ENCODE measurements at regions not wholly inside any gene's neighbourhood (a gene's known extent, or its start where the extent isn't known, plus 50 kb on each side); places are given as distances from the start of the nearest gene placed in this dataset.

- Histone ChIP-seq H3K36me3 (ENCODE audit: insufficient read depth, low read length) (no peaks in the 10 kb centered on the region), H3K27me3 (ENCODE audit: control insufficient read depth in 1 of 2, insufficient read depth in 2 of 2, low read length in 2 of 2) (no peaks in the 10 kb centered on the region), H3K4me3 (ENCODE audit: low read length) (no peak overlapping the region), H3K9me3 (ENCODE audit: control insufficient read depth in 1 of 2, insufficient read depth in 1 of 2, low read length in 2 of 2) (no peaks in the 10 kb centered on the region), H3K27ac (ENCODE audit: low read depth in 1 of 2, low read length in 2 of 2) (no peak overlapping the region), H3K4me1 (ENCODE audit: insufficient read depth, low read length) (no peaks in the 10 kb centered on the region)
- TF ChIP-seq, protein P1, sequence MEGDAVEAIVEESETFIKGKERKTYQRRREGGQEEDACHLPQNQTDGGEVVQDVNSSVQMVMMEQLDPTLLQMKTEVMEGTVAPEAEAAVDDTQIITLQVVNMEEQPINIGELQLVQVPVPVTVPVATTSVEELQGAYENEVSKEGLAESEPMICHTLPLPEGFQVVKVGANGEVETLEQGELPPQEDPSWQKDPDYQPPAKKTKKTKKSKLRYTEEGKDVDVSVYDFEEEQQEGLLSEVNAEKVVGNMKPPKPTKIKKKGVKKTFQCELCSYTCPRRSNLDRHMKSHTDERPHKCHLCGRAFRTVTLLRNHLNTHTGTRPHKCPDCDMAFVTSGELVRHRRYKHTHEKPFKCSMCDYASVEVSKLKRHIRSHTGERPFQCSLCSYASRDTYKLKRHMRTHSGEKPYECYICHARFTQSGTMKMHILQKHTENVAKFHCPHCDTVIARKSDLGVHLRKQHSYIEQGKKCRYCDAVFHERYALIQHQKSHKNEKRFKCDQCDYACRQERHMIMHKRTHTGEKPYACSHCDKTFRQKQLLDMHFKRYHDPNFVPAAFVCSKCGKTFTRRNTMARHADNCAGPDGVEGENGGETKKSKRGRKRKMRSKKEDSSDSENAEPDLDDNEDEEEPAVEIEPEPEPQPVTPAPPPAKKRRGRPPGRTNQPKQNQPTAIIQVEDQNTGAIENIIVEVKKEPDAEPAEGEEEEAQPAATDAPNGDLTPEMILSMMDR (IDR thresholded peaks at IDR 0.05), result no peak
- Mint-ChIP-seq H3K4me3 (no peak overlapping the region), H3K4me1 (ENCODE audit: low read depth) (no peaks in the 10 kb centered on the region), H3K9me3 (peaks cover 2% of the 10 kb centered on the region), H3K27me3 (no peaks in the 10 kb centered on the region), H3K27ac (no peak overlapping the region), H3K36me3 (ENCODE audit: low read depth) (no peaks in the 10 kb centered on the region)
- ATAC-seq (ENCODE audit: poor library complexity) (no peak), DNase-seq (no peak)
- CTCF ChIA-PET, result no interaction called here
- intact Hi-C loops (cut with DNase I, micrococcal nuclease), result no loop called here
- POLR2A ChIA-PET, result no interaction called here
Observed at GRCh38 chr4:92198711-92199110, 105.1 kb upstream of the GRID2 start.

GRCh38 chr4:92199135-92199534 lies 104.6 kb upstream of the GRID2 start:
- H3K4me1 Mint-ChIP-seq (ENCODE audit: low read depth), result no peaks in the 10 kb centered on the region
- H3K9me3 Mint-ChIP-seq, result peaks cover 2% of the 10 kb centered on the region
- no peaks in the 10 kb centered on the region for H3K4me1 ChIP-seq (ENCODE audit: insufficient read depth, low read length)
- ChIA-PET POLR2A (no interaction called here), CTCF (no interaction called here)
- no peaks in the 10 kb centered on the region for H3K27me3 ChIP-seq (ENCODE audit: control insufficient read depth in 1 of 2, insufficient read depth in 2 of 2, low read length in 2 of 2)
- H3K27ac ChIP-seq (ENCODE audit: low read depth in 1 of 2, low read length in 2 of 2), result no peak overlapping the region
- no peaks in the 10 kb centered on the region for H3K9me3 ChIP-seq (ENCODE audit: control insufficient read depth in 1 of 2, insufficient read depth in 1 of 2, low read length in 2 of 2)
- H3K27ac Mint-ChIP-seq, result no peak overlapping the region
- TF ChIP-seq, protein P1 (IDR thresholded peaks at IDR 0.05), result no peak
- no peaks in the 10 kb centered on the region for H3K36me3 Mint-ChIP-seq (ENCODE audit: low read depth)
- intact Hi-C loops (cut with DNase I, micrococcal nuclease), result no loop called here
- no peak overlapping the region for H3K4me3 Mint-ChIP-seq
- no peak for ATAC-seq (ENCODE audit: poor library complexity)
- DNase-seq, result no peak
- H3K36me3 ChIP-seq (ENCODE audit: insufficient read depth, low read length), result no peaks in the 10 kb centered on the region
- H3K4me3 ChIP-seq (ENCODE audit: low read length), result no peak overlapping the region
- H3K27me3 Mint-ChIP-seq, result no peaks in the 10 kb centered on the region

GRCh38 chr4:92210906-92211305 lies 92.9 kb upstream of the GRID2 start:
- no peak for ATAC-seq (ENCODE audit: poor library complexity)
- H3K4me1 Mint-ChIP-seq (ENCODE audit: low read depth), result no peaks in the 10 kb centered on the region
- H3K4me3 ChIP-seq (ENCODE audit: low read length), result no peak overlapping the region

More at GRCh38 chr4:92210906-92211305, 92.9 kb upstream of the GRID2 start:
- H3K27me3 ChIP-seq (ENCODE audit: control insufficient read depth in 1 of 2, insufficient read depth in 2 of 2, low read length in 2 of 2), result no peaks in the 10 kb centered on the region
- no peaks in the 10 kb centered on the region for H3K27me3 Mint-ChIP-seq
- ChIA-PET POLR2A (no interaction called here), CTCF (no interaction called here)
- TF ChIP-seq, protein P1 (IDR thresholded peaks at IDR 0.05), result no peak
- H3K27ac ChIP-seq (ENCODE audit: low read depth in 1 of 2, low read length in 2 of 2), result no peak overlapping the region
- peaks cover 6% of the 10 kb centered on the region in 2 experiments for H3K9me3 ChIP-seq (ENCODE audit: control insufficient read depth in 1 of 2, insufficient read depth in 1 of 2, low read length in 2 of 2)
- no peak overlapping the region for H3K27ac Mint-ChIP-seq
- H3K4me3 Mint-ChIP-seq, result no peak overlapping the region
- H3K36me3 ChIP-seq (ENCODE audit: insufficient read depth, low read length), result no peaks in the 10 kb centered on the region
- no peak for DNase-seq
- peaks cover 9% of the 10 kb centered on the region for H3K9me3 Mint-ChIP-seq
- H3K36me3 Mint-ChIP-seq (ENCODE audit: low read depth), result no peaks in the 10 kb centered on the region
- intact Hi-C loops (cut with DNase I, micrococcal nuclease), result no loop called here
- no peaks in the 10 kb centered on the region for H3K4me1 ChIP-seq (ENCODE audit: insufficient read depth, low read length)

Data from CD4-positive, alpha-beta T cell (primary cell).